ENCODE measurements at regions not wholly inside any gene's neighbourhood (a gene's known extent, or its start where the extent isn't known, plus 50 kb on each side); places are given as distances from the start of the nearest gene placed in this dataset.

DNA sequence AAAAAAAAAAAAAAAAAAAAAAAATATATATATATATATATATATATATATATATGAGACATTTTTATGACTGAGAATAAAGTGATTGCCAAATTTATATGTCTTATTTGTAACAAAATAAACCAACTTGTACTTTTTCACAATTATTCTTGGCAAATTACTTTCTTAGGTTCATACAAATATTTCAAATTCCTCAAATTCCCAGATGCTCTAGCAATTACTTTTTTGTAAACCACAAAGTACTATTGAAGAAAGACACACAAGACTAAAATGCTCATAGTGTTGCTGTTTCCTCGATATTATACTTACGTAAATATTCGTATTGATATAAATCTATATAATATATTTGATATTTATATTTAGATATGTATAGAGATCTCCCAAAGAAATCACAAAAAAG lies 390.0 kb downstream of the FAT4 start:
- peak; percentile 32 for DNase-seq

DNA sequence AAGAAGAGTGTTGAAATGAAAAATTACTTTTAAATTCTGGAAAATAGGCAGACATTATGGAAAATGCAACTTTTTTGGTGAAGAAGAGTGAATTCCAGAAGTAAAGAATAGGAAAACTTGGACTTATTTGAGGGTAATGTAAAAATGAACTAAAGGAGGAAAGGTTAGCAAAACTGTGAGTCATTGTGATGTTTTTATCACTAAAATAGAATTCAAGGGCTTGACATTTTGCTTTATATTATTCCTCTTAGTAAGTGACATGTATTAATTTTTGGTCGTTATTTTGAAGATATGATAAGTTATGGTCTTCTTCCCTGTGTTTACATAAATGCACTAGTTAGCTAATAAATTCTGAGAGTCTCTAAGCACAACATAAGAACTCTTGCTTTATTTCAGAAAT lies 390.9 kb downstream of the FAT4 start:
- no peak for DNase-seq

DNA sequence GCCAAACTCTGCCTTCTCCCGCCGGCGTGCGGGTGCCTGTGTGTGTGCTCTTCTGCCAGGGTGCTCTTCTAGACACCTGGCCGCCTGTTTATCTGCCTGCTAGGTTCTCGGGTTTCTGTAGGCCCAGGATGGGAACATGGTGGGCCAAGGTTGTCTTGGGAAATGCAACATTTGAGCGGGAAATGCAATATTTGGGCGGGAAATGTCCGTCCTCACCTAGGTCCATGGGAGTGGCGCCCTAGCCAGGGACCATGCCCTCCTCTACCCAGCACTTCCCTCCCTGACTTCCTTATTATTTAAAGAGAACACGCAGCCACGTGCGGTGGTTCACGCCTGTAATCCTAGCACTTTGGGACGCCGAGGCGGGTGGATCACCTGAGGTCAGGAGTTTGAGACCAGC lies 392.6 kb downstream of the FAT4 start:
- no peak for DNase-seq

DNA sequence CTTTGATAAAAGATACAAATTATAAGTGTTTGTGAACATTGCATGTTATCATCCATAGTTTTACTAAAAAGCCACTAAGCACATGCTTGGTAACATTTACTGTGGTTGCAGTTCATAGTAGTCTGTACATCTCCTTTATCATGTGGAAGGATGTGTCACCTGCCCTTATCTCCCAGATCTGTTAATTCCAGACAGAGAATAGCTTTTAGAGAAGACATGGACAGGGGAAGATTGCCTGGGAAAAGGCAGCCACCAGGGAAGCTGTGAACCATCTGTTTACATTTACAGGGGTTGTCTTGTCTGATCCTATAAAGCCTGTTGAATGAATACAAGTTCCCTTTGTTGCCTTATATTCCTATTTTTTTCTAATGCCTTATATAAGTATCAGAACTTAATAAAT lies 396.0 kb downstream of the FAT4 start:
- no peak for DNase-seq

DNA sequence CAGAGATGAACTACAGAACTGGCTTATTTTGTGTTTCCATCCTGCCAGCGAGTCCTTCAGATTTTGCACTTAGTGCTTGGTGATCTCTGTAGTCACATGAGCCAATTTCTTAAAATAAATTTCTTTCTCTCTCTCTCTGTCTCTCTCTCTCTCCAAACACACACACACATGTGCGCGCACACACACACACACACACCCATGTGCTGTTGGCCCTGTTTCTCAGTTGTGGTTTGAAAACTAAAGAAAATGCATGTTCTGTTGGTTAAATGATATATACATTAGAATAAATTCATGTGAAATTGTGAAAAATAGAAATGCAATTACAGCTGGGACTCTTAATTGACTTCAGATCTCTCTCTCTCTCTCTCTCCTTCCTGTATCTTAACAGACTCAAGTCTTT lies 399.3 kb downstream of the FAT4 start:
- no peak for DNase-seq

DNA sequence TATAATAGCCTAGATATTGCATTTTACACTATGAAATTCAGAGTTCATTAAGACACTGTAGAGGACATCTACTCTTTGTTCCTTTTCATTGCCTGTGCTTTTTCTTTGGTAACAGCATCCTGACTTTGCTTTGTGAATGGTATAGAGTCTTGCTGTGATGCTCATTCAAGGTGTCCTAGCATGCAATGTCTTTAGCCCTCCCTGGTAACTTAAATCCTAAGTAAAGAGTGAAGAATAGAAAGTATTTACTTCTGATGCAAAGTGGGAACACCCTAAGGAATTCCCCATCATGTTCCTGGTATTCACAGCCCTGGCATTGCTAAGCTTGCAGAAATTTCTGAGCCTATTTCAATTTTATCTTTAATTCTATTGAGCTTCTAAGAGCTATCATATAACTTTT lies 400.1 kb downstream of the FAT4 start:
- DNase-seq: no peak

DNA sequence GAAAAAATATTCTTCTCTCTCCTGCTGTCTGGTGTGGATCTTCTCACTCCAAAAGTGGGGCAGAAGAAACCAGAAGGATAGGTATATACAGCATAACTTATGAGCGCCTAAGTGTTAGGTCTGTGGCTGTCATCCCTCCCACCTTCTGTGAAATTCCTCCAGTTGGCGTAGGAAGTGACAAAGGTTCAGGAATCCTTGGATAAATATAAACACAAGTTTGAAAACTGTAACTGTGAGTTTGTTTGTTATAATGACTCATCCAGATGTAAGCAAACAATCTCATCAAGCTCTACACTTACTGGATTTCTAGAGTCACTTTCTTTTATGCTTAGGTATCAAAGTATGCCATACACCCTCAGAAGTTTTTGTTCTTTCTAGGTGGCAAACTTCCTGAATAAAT lies 405.2 kb downstream of the FAT4 start:
- peak; percentile 30 for DNase-seq

DNA sequence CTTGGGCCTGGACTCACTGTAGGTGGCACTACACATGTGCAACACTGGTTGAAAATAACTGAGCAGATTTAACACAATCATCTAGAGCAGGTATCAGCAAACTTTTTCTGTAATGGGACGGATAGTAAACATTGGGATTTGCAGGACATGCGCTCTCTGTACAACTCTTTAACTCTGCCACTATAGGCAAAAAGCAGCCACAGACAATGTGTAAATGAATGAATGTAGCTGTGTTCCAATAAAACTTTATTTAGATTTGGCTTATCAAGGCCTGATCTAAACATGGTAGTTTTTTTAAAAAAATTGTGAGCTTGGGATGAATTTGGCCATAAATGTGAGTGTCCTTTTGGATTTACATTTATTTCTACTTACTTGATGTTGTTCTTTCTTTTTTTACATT lies 407.3 kb downstream of the FAT4 start:
- no peak for DNase-seq

DNA sequence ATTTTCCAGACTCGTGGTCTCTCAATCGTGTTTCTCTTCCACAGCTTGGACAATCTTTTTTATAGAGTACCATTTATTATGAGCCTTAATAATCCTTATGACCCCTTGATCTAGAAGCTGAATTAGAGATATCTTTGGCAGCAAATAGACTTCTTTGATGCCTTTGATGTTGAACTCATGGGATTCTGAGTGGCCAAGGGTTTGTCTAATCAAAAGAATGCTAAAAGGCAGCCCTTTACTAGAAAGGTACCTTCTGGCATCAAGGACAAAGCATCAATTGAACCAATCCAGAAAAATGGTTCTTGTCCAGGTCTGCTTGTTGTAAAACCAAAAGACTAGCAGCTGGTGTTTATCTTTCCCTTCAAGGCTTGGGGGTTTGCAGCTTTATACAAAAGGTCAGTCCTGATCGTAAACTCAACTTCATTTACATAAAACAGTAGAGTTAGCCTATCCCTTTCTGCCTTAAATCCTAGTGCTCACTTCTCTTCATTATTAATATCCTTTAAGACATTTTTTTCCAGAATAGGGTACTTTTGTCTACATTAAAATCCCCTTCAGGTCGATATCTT lies 411.3 kb downstream of the FAT4 start:
- DNase-seq: no peak

DNA sequence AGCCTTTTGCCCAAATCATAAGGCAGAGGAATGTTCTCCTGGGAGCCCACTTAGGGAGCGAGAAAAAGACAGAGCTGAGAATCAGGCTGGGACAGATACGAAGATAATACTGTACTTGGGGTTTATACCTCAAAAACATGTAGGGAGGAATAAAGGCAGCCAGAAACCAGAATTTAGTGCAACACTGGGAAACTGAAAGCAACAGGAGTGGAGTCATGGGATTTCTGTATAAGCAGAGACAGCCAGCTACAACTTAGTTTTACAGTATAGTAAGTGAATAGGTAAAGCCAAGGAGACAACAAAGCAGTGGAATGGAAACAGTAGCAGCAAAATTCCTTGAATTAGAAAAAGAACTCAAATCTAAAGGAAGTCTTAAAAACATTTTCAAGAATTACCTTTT lies 413.2 kb downstream of the FAT4 start:
- DNase-seq: no peak

DNA sequence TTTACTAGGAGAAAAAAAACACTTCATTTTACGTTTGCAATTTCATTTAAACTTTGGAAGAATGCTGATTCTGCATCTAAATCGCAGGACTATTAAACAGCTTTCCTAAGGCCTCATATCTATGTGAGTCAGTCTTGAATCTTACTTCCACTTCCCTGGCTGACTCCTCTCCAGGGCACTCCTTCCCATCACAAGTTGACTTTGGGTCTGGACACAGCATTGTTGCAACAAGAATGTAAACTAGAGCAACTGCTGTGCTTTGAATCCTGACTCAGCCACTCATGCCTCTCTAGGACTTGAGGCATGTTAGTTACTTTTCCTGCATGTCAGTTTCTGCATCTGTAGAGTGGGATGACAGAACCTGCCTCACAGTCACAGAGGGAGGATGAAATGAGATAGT lies 413.8 kb downstream of the FAT4 start:
- peak; percentile 90 for DNase-seq

DNA sequence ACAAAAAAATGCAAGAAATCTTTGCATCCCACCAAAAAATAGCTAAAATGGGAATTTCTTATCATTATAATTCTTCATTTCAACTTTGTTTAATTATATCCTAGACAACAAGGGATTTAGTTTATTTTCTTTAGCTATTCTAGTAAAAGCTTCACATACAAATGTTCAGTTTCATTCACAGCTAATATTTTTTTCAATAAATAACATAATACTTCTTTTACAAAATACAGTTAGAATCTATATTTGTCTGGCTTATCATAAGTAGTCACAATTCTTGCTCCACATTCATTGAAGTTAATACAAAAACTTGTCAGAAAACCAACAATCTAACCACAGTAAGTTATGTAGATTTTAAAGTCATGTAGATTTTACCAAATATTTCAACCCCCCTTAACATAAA lies 414.4 kb downstream of the FAT4 start:
- no peak for DNase-seq

DNA sequence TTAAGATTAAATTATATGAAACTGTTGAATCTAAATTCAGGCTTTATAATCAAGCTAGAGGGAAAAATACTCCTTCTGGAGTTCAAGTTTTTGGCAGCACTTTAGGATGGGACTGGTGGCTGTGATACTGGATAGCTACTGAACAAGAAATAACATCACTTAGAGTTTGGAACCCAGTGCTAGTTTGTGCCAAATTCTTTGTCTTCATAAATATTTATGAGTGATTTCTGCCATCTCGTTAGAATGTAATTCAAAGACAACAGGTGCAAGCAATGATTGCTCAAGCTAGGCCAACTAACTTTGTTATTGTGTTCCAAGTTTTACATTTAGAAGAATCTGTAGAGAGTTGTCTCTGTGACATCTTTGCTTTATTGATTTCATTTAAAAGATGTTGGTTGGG lies 417.9 kb downstream of the FAT4 start:
- no peak for DNase-seq

DNA sequence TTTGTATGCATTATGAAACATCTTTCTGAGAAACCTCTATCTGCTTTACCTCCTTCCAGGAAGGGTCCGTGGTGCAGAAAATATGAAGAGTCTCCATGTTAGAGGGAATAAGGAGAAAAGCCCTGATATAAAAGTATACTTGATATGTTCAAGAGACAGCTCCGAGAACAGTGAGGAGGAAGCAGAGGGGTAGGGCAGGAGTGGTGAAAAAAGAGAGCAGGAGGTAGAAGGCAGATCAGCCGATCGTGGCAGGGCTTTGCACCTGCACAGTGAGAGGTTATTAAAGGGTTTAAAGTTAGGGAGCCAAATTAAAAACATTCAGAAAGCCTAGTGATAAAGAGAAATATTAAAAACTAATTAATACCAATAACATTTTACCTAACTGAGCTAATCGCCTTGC lies 419.7 kb downstream of the FAT4 start:
- DNase-seq: no peak

DNA sequence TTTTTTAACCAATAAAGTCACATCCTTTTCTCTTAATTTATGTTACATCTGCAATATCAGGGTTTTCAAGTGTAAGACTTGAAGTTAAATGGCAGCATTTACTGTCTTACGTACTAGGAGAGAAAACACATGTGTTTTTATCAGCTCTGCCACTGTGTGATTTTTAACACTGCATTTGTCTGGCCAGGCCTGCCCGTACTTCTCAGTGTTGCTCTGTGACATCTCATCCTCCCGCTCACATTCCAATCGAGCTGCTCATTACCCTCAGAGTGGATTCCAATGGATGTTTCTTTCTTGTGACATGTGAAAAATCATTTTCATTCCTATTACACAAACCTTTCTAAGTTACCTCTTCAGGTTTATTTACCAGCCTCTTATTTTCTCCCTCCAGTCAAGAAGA lies 420.3 kb downstream of the FAT4 start:
- DNase-seq: peak; percentile 86

DNA sequence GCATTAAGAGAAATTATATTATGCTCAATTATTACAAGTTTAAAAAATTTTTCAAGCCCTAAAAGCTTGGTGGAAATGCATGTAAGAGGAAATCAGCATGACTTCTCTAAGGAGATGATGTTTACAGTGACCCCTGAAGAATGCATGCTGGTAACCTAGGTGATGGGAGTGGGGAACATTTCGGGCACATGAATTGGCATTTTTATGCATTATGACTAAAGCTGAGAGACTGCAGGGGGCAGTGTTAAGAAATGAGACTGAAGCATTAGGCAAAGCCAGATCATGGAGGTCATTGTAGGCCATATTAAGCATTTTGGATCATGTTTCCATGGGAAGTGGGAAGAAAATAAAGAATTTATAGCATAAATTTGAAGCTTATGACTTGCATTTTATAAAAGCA lies 421.3 kb downstream of the FAT4 start:
- peak; percentile 41 for DNase-seq

DNA sequence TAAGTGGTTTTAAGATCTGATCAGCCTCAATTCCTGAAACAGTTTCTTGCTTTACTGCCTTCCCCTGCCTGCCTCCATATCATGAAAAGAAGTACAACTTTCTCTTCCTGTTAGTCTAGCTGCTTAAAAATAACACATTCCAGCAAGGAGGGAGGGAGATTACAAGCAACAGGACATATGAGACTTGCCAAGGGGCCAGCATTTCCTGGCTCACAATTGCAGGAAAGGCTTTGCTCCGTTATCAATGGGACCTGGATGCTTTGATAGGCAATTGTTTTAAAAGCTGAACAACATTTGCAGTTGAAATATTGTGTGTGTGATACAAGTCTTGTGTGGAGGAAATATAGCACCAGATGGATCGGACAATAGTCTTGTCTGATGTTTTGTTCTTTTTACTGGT lies 425.0 kb downstream of the FAT4 start:
- no peak for DNase-seq

DNA sequence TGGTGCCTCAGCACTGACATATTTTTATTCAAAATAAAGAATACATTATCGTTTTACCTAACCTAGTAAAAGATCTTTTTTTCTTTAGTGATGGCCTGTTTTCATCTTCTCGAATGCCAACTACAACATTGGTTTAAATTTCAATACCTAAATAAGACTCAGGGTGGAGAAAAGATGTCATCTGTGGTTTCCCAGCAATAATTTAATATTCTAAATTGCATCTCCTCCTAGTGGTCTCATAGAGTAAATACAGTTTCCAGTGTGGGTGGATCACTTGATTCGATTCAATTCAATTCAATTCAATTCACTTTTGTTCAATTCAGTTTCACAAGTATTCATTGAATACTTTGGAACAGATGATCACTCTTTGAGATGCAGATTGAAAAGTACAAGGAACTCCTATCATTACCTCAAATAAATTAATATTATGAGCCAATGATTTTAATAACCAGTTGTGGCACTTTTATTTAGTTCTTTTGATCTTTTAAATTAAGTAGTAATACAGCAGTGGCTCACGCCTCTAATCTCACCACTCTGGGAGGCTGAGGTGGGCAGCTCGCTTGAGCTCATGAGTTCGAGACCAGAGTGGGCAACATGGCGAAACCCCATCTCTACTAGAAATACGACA lies 427.2 kb downstream of the FAT4 start:
- DNase-seq: peak; percentile 50

DNA sequence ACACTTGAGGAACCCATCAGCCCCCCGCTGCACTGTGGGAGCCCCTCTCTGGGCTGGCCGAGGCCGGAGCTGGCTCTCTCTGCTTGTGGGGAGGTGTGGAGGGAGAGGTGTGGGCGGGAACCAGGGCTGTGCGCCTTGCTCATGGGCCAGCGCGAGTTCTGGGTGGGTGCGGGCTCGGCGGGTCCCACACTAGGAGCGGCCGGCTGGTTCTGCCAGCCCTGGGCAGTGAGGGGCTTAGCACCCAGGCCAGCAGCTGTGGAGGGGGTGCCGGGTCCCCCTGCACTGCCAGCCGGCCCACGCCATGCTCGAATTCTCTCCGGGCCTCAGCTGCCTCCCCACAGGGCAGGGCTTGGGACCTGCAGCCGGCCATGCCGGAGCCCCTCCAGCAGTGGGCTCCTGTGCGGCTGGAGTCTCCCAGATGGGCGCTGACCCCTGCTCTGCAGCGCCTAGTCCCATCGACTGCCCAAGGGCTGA lies 430.2 kb downstream of the FAT4 start:
- DNase-seq: no peak

DNA sequence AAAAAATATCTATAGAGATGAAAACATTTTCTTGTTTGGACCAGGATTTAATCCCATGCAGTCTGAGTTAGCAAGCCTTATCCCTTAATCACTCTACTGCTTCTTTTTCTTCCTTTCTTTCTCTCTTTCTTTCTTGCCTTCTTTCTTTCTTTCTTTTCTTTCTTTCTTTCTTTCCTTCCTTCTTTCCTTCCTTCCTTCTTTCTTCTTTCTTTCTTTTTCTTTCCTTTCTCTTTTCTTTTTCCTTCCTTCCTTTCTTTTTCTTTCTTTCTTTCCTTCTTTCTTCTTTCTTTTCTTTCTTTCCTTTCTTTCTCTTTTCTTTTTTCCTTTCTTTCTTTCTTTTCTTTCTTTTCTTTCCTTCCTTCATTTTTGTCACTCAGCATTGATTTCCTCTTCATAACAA lies 434.6 kb downstream of the FAT4 start:
- DNase-seq: no peak

DNA sequence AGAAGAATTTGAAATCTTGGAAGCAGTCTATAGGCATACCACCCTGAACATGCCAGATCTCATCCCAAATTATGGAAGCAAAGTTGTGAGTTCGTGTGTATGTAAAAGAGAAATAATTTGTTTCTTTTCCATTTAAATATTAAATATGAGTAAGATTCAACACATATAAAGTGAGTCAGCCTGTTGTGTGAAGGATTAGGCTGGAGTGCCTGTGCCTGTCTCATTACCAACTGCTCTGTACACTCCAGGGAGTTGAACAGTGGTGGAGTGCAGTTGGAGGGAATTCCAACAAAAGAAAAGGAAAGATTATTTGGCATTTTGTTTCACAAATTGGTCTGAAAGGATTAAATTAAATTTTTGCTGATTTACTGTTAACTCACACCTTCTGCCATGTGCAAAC lies 435.6 kb downstream of the FAT4 start:
- DNase-seq: no peak

DNA sequence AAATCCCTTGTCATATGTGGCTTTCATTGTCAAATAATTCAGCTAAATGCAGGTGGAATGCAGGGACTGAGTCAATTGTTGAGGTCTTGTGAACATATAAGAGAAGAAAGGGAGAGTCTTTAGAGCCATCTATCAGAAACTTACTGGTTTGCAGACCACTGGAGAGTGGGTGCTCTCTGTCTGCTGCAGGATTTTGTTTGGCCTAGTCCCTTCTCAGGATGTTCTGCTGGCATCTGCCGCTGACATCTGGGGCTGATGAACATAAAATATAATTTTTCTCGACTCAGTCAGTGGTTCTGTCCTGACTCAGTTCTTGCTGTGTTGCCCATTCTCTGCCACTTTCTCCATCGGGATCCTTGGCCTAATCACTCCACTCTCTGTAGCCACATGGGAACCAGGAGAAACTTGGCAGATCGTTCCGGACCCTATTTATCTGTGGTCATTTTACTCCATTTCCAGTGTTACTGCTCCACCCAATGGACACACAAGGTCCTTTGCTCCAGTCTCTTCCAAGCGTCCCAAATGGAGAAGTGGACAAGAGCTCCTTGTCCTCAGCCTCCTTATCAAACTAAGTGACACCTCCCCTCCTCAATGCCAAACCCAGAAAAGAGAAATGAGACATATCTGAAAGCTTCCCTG lies 436.2 kb downstream of the FAT4 start:
- peak; percentile 17 for DNase-seq

DNA sequence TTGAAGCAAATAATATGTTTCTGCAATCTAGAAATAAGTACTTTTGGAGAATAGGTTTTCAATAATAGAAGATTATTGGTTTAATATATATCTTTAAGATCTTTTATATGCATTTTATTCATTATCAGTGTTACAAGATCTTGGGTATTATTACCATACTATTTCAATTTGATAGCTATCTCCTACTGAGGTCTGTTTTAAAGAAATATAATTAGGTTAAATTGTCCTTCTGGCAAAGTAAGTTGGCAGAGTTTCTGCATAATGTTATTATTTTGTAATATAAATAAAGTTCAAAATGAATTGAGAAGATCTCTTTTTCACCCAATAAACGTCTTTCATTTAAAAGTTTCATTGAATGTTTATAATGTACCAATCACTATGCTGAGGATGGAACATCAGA lies 443.7 kb downstream of the FAT4 start:
- DNase-seq: no peak

DNA sequence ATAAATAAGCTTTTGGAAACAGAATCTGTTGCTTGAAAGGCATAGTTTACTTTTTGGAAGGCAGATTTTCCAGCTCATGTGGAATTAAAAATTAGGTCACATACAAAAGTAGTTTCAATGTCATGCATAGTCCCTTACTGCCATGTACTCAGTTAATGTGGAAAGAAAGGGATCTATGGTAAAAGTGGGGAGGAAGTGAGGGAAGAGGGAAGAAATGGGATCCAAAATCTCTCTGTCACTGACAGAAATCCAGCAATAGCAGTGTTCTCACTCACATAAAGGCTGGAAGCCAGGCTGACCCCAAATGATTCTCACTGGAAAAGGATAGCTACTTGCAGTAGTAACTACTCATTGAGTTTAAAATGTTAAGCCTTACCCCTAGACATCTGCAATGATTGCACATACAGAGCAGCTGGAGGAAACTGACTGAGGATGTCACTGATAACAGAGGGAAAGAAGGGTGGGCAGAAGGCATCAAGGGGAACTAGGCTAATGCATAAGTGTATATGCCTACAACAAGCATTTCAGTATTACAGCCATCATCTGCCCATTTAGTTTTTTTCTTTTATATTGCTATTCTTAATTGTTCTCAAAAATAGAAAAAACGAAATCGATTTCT lies 445.6 kb downstream of the FAT4 start:
- DNase-seq: no peak
